A549 (cell line): ENCODE measurements at regions not wholly inside any gene's neighbourhood (a gene's known extent, or its start where the extent isn't known, plus 50 kb on each side); places are given as distances from the start of the nearest gene placed in this dataset.

ENCODE experiments used
- ATAC-seq, 2 experiments: fragments of 200-7000 bp in 1 of 2; fragments of >200 bp in 1 of 2; cut with Nextera tagmentation in 1 of 2; cut with Tn5 transposase in 1 of 2; 3 replicates each; pipeline versions ENCODE4 v1.8.0 to v1.9.1; 2018 to 2020; ENCODE audit warnings: mild to moderate bottlenecking in 1 of 2, moderate library complexity in 1 of 2
- CTCF ChIA-PET: fragments of 300-600 bp; sonication (Branson Sonifier 250); formaldehyde crosslinking; extraction: SDS; loops from one replicate; lab custom pipeline; 2021; ENCODE audit warnings: antibody characterized with exemption, inconsistent platforms; lab: Yijun Ruan, JAX
- POLR2A ChIA-PET: fragments of 350-600 bp; formaldehyde crosslinking; extraction: SDS; loops from one replicate; lab custom pipeline; 2021; ENCODE audit warnings: antibody characterized with exemption, inconsistent platforms; lab: Yijun Ruan, JAX
- DNase-seq, 2 experiments: peaks; one replicate each; pipeline versions ENCODE4 v3.0.0 to v3.0.0-alpha.2; 2011 to 2016; ENCODE audit warnings: low read depth in 1 of 2, low spot score in 1 of 2
- FAIRE-seq: peaks from 2 replicates; lab custom pipeline; 2011; peaks lifted over from hg19 to GRCh38; lab: Jason Lieb, UNC
- H3K27ac ChIP-seq, 2 experiments: fragments of >200 bp; sonication (Bioruptor Twin); formaldehyde crosslinking; 3 replicates each; pipeline ENCODE4 v1.5.1; 2016 to 2017
- H3K4me1 ChIP-seq: fragments of >200 bp; sonication (Bioruptor Twin); formaldehyde crosslinking; 3 replicates; pipeline ENCODE4 v1.6.1; 2016
- H3K4me2 ChIP-seq: fragments of >200 bp; sonication (Bioruptor Twin); formaldehyde crosslinking; 3 replicates; pipeline ENCODE4 v1.6.1; 2016
- H3K4me3 ChIP-seq: fragments of >200 bp; sonication (Bioruptor Twin); formaldehyde crosslinking; 3 replicates; pipeline ENCODE4 v1.5.1; 2016
- H3K9me3 ChIP-seq: fragments of >200 bp; sonication (Bioruptor Twin); formaldehyde crosslinking; 3 replicates; pipeline ENCODE4 v1.6.1; 2016
- EHF ChIP-seq: fragments of 250-450 bp; sonication (Bioruptor Pico); IDR thresholded peaks from 2 replicates; pipeline ENCODE4 v1.5.0; 2020; ENCODE audit warnings: mild to moderate bottlenecking
- EP300 ChIP-seq, 2 experiments: fragments of >200 bp; sonication (Bioruptor Twin); formaldehyde crosslinking; IDR thresholded peaks; 2 replicates in 1 of 2; 3 replicates in 1 of 2; pipeline ENCODE4 v1.6.1; 2016 to 2017
- FOSB ChIP-seq: fragments of 250-450 bp; sonication (Bioruptor Pico); IDR thresholded peaks from 2 replicates; pipeline ENCODE4 v1.5.0; 2020; ENCODE audit warnings: mild to moderate bottlenecking, moderate library complexity
- FOXS1 ChIP-seq: fragments of 250-450 bp; sonication (Bioruptor Pico); IDR thresholded peaks from 2 replicates; pipeline ENCODE4 v1.5.0; 2020; ENCODE audit warnings: mild to moderate bottlenecking, moderate library complexity
- GATA3 ChIP-seq: IDR thresholded peaks from 2 replicates; pipeline ENCODE4 v1.6.1; 2012; ENCODE audit warnings: borderline replicate concordance
- HEYL ChIP-seq: fragments of 250-450 bp; sonication (Bioruptor Pico); IDR thresholded peaks from 2 replicates; pipeline ENCODE4 v1.8.0; 2021; ENCODE audit warnings: mild to moderate bottlenecking, moderate library complexity
- HMGXB4 ChIP-seq: fragments of 250-450 bp; sonication (Bioruptor Pico); IDR thresholded peaks from 2 replicates; pipeline ENCODE4 v1.5.0; 2021; ENCODE audit warnings: mild to moderate bottlenecking, moderate library complexity, borderline replicate concordance
- KDM1A ChIP-seq: fragments of 200-600 bp; sonication (generic); IDR thresholded peaks from 2 replicates; pipeline ENCODE4 v1.6.1; 2016; ENCODE audit warnings: low read depth, mild to moderate bottlenecking
- MYC ChIP-seq: IDR thresholded peaks from 2 replicates; pipeline ENCODE4 v1.6.1; 2012; ENCODE audit warnings: mild to moderate bottlenecking, inconsistent platforms, low read length, improper control_type of control experiment, borderline replicate concordance
- NR3C1 ChIP-seq: fragments of >200 bp; sonication (Bioruptor Twin); formaldehyde crosslinking; IDR thresholded peaks from 3 replicates; pipeline ENCODE4 v1.6.1; 2017
- PBX3 ChIP-seq: IDR thresholded peaks from 2 replicates; pipeline ENCODE4 v1.6.1; 2012
- PHF8 ChIP-seq: fragments of 200-600 bp; sonication (generic); IDR thresholded peaks from 2 replicates; pipeline ENCODE4 v1.6.1; 2016; ENCODE audit warnings: low read depth, mild to moderate bottlenecking, antibody characterized with exemption, moderate library complexity, borderline replicate concordance
- POLR2AphosphoS2 ChIP-seq: conservative IDR thresholded peaks from 2 replicates; pipeline ENCODE4 v1.6.1; 2012; ENCODE audit warnings: low read length, improper control_type of control experiment, inconsistent platforms
- RAD21 ChIP-seq, 2 experiments: fragments of >200 bp in 1 of 2; sonication (Bioruptor Twin) in 1 of 2; formaldehyde crosslinking in 1 of 2; IDR thresholded peaks in 1 of 2; conservative IDR thresholded peaks in 1 of 2; 2 replicates in 1 of 2; 3 replicates in 1 of 2; pipeline ENCODE4 v1.6.1; 2012 to 2018; ENCODE audit warnings: inconsistent platforms in 1 of 2
- RARB ChIP-seq: fragments of 250-450 bp; sonication (Bioruptor Pico); IDR thresholded peaks from 2 replicates; pipeline ENCODE4 v1.8.0; 2021; ENCODE audit warnings: mild to moderate bottlenecking, moderate library complexity
- RCOR1 ChIP-seq: fragments of 150-350 bp; IDR thresholded peaks from 2 replicates; pipeline ENCODE4 v1.6.1; 2014; ENCODE audit warnings: antibody characterized with exemption, low read length, low read depth
- RFX5 ChIP-seq: fragments of 450-650 bp; IDR thresholded peaks from 2 replicates; pipeline ENCODE4 v1.7.1; 2014; ENCODE audit warnings: antibody characterized with exemption, mild to moderate bottlenecking, moderate library complexity
- SREBF2 ChIP-seq: fragments of 450-650 bp; IDR thresholded peaks from 2 replicates; pipeline ENCODE4 v1.6.1; 2014; ENCODE audit warnings: mild to moderate bottlenecking, moderate library complexity
- TFCP2L1 ChIP-seq: fragments of 250-450 bp; sonication (Bioruptor Pico); IDR thresholded peaks from 2 replicates; pipeline ENCODE4 v1.5.0; 2021; ENCODE audit warnings: mild to moderate bottlenecking
- USF2 ChIP-seq: fragments of 450-650 bp; IDR thresholded peaks from 2 replicates; pipeline ENCODE4 v1.6.1; 2014; ENCODE audit warnings: antibody characterized with exemption
- ZC3H11A ChIP-seq: fragments of 450-650 bp; IDR thresholded peaks from 2 replicates; pipeline ENCODE4 v1.6.1; 2014; ENCODE audit warnings: antibody characterized with exemption, mild to moderate bottlenecking
- ZFP36 ChIP-seq: fragments of 450-650 bp; IDR thresholded peaks from 2 replicates; pipeline ENCODE4 v1.6.1; 2014; ENCODE audit warnings: borderline replicate concordance; ENCODE audit not compliant: partially characterized antibody
- WGBS: methylation state at CpG from one replicate; pipeline ENCODE4 v1.1.6; 2017; ENCODE audit errors: missing lambda C conversion rate; 5-methylcytosine and 5-hydroxymethylcytosine counted together
- TF ChIP-seq, protein P1 (sequence below): fragments of 200-600 bp; sonication (generic); IDR thresholded peaks from 2 replicates; pipeline ENCODE4 v1.6.1; 2016; ENCODE audit warnings: antibody characterized with exemption, mild to moderate bottlenecking, moderate library complexity
- TF ChIP-seq, protein P2 (sequence below): fragments of 150-350 bp; IDR thresholded peaks from 2 replicates; pipeline ENCODE4 v1.6.1; 2014; ENCODE audit warnings: low read depth, mild to moderate bottlenecking, low read length
- TF ChIP-seq, protein P3 (sequence below): fragments of 250-450 bp; sonication (Bioruptor Pico); IDR thresholded peaks from 2 replicates; pipeline ENCODE4 v1.5.0; 2020; ENCODE audit warnings: low read depth, mild to moderate bottlenecking, moderate library complexity
- TF ChIP-seq, protein P4 (sequence below): IDR thresholded peaks from 2 replicates; pipeline ENCODE4 v1.6.1; 2012

DNA sequence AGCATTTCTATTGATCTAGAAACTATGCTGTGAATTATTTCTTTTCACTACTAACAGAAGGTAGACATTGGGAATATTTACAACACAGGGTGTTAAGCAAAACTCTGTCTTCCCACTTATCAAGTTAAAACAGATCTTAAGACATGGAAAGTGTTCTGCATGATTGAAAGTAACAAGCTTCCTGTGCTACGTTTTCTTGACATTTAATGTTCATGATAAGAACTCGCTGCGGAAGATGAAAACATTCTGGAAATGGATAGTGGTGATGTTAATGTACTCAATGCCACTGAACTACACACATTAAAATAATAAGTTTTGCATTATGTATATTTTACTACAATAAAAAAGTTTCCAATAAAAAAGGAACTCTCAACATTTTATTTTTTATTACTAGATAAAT lies 74.4 kb upstream of the SCN7A start:
- ChIA-PET CTCF (no interaction called here), POLR2A (no interaction called here)
- ATAC-seq (no peak), FAIRE-seq (no peak)
- Histone ChIP-seq H3K4me2 (no peak overlapping the region), H3K9me3 (no peaks in the 10 kb centered on the region), H3K4me3 (no peak overlapping the region), H3K4me1 (no peaks in the 10 kb centered on the region)
- 54% methylated on average over 3 of the region's 3 CpGs for WGBS
- TF ChIP-seq USF2 = no peak
- TF ChIP-seq RCOR1 = no peak
- no peak for TF ChIP-seq POLR2AphosphoS2
- TF ChIP-seq PHF8 = no peak
- no peak for TF ChIP-seq HMGXB4 (CRISPR knock-in tag)
- TF ChIP-seq PBX3 = no peak
- no peak for TF ChIP-seq RAD21 (conservative IDR thresholded peaks at IDR 0.05 in 1 of 2, IDR thresholded peaks at IDR 0.05 in 1 of 2)
- no peak for TF ChIP-seq RARB (CRISPR knock-in tag)
- TF ChIP-seq FOXS1 (CRISPR knock-in tag) = no peak
- TF ChIP-seq TFCP2L1 (CRISPR knock-in tag) = no peak
- TF ChIP-seq NR3C1 = no peak
- TF ChIP-seq RFX5 = no peak
- TF ChIP-seq, all 56 proteins: peak for 0
- no peak overlapping the region for H3K27ac ChIP-seq
- DNase-seq = no peak

DNA sequence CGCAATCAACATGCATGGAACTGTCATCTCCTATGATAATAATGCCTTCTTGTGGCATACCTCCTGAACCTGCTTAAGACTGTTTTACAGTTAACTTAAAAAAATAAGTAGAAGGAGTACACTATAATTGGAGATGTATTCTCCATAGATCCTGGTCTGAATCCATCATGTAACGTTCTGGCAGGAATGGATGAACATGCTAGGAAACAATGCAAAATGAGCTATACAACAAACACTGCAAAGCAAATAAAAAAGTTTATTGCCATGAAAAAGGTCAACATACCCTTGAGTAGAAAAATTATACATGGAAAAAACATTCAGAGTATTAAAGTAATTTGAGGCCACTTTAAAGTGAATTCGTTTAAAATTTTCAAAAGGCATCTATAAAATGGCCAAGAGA lies 71.5 kb upstream of the SCN7A start:
- Histone ChIP-seq H3K4me3 (no peak overlapping the region), H3K4me1 (no peaks in the 10 kb centered on the region), H3K27ac (no peak overlapping the region), H3K9me3 (no peaks in the 10 kb centered on the region), H3K4me2 (no peak overlapping the region)
- no peak for DNase-seq
- FAIRE-seq = no peak
- WGBS = 38% methylated on average over 3 of the region's 3 CpGs
- no peak for ATAC-seq
- POLR2A ChIA-PET = no interaction called here
- CTCF ChIA-PET = no interaction called here
- TF ChIP-seq GATA3 = no peak
- TF ChIP-seq, protein P1, sequence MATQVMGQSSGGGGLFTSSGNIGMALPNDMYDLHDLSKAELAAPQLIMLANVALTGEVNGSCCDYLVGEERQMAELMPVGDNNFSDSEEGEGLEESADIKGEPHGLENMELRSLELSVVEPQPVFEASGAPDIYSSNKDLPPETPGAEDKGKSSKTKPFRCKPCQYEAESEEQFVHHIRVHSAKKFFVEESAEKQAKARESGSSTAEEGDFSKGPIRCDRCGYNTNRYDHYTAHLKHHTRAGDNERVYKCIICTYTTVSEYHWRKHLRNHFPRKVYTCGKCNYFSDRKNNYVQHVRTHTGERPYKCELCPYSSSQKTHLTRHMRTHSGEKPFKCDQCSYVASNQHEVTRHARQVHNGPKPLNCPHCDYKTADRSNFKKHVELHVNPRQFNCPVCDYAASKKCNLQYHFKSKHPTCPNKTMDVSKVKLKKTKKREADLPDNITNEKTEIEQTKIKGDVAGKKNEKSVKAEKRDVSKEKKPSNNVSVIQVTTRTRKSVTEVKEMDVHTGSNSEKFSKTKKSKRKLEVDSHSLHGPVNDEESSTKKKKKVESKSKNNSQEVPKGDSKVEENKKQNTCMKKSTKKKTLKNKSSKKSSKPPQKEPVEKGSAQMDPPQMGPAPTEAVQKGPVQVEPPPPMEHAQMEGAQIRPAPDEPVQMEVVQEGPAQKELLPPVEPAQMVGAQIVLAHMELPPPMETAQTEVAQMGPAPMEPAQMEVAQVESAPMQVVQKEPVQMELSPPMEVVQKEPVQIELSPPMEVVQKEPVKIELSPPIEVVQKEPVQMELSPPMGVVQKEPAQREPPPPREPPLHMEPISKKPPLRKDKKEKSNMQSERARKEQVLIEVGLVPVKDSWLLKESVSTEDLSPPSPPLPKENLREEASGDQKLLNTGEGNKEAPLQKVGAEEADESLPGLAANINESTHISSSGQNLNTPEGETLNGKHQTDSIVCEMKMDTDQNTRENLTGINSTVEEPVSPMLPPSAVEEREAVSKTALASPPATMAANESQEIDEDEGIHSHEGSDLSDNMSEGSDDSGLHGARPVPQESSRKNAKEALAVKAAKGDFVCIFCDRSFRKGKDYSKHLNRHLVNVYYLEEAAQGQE = no peak
- no peak for TF ChIP-seq ZFP36
- no peak for TF ChIP-seq HEYL
- TF ChIP-seq RCOR1 = no peak
- TF ChIP-seq, protein P2, sequence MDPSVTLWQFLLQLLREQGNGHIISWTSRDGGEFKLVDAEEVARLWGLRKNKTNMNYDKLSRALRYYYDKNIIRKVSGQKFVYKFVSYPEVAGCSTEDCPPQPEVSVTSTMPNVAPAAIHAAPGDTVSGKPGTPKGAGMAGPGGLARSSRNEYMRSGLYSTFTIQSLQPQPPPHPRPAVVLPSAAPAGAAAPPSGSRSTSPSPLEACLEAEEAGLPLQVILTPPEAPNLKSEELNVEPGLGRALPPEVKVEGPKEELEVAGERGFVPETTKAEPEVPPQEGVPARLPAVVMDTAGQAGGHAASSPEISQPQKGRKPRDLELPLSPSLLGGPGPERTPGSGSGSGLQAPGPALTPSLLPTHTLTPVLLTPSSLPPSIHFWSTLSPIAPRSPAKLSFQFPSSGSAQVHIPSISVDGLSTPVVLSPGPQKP = no peak
- no peak for TF ChIP-seq EHF
- no peak for TF ChIP-seq RARB (CRISPR knock-in tag)
- no peak for TF ChIP-seq EP300 (IDR thresholded peaks at IDR 0.05)
- no peak for TF ChIP-seq RAD21 (conservative IDR thresholded peaks at IDR 0.05 in 1 of 2, IDR thresholded peaks at IDR 0.05 in 1 of 2)
- no peak for TF ChIP-seq ZC3H11A
- TF ChIP-seq HMGXB4 (CRISPR knock-in tag) = no peak
- TF ChIP-seq, protein P3, sequence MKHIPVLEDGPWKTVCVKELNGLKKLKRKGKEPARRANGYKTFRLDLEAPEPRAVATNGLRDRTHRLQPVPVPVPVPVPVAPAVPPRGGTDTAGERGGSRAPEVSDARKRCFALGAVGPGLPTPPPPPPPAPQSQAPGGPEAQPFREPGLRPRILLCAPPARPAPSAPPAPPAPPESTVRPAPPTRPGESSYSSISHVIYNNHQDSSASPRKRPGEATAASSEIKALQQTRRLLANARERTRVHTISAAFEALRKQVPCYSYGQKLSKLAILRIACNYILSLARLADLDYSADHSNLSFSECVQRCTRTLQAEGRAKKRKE = no peak
- no peak for TF ChIP-seq FOSB (CRISPR knock-in tag)
- TF ChIP-seq KDM1A = no peak
- TF ChIP-seq, protein P4, sequence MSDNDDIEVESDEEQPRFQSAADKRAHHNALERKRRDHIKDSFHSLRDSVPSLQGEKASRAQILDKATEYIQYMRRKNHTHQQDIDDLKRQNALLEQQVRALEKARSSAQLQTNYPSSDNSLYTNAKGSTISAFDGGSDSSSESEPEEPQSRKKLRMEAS = no peak
- TF ChIP-seq SREBF2 = no peak
- no peak for TF ChIP-seq MYC
